ENCODE measurements at regions not wholly inside any gene's neighbourhood (a gene's known extent, or its start where the extent isn't known, plus 50 kb on each side); places are given as distances from the start of the nearest gene placed in this dataset.

- H3K27me3 Mint-ChIP-seq (ENCODE audit: low read depth), result no peaks in the 10 kb centered on the region
- H3K4me1 Mint-ChIP-seq (ENCODE audit: low read depth), result no peaks in the 10 kb centered on the region
- H3K36me3 Mint-ChIP-seq (ENCODE audit: insufficient read depth), result no peaks in the 10 kb centered on the region
- H3K4me3 Mint-ChIP-seq, result no peak overlapping the region
- peaks cover 10% of the 10 kb centered on the region for H3K9me3 Mint-ChIP-seq
- DNase-seq, result no peak
- no peak for ATAC-seq
Observed at GRCh38 chr16:76755496-76755895, 435.5 kb upstream of the MON1B start.

- DNase-seq, result no peak
- Mint-ChIP-seq H3K27me3 (ENCODE audit: low read depth) (no peaks in the 10 kb centered on the region), H3K9me3 (peaks cover 13% of the 10 kb centered on the region), H3K4me3 (no peak overlapping the region), H3K36me3 (ENCODE audit: insufficient read depth) (no peaks in the 10 kb centered on the region), H3K4me1 (ENCODE audit: low read depth) (no peaks in the 10 kb centered on the region)
- no peak for ATAC-seq
Observed at GRCh38 chr16:76756423-76756822, 434.6 kb upstream of the MON1B start.

- H3K4me3 Mint-ChIP-seq, result no peak overlapping the region
- H3K36me3 Mint-ChIP-seq (ENCODE audit: insufficient read depth), result no peaks in the 10 kb centered on the region
- H3K4me1 Mint-ChIP-seq (ENCODE audit: low read depth), result no peaks in the 10 kb centered on the region
- peaks cover 14% of the 10 kb centered on the region for H3K9me3 Mint-ChIP-seq
- DNase-seq (no peak), ATAC-seq (no peak)
- no peaks in the 10 kb centered on the region for H3K27me3 Mint-ChIP-seq (ENCODE audit: low read depth)
Observed at GRCh38 chr16:76756951-76757350, 434.0 kb upstream of the MON1B start.

- Mint-ChIP-seq H3K4me3 (no peak overlapping the region), H3K27me3 (ENCODE audit: low read depth) (no peaks in the 10 kb centered on the region), H3K9me3 (peaks cover 25% of the 10 kb centered on the region), H3K36me3 (ENCODE audit: insufficient read depth) (no peaks in the 10 kb centered on the region), H3K4me1 (ENCODE audit: low read depth) (no peaks in the 10 kb centered on the region)
- ATAC-seq (no peak), DNase-seq (no peak)
Observed at GRCh38 chr16:76766538-76766937, 424.5 kb upstream of the MON1B start.

GRCh38 chr16:76768316-76768715 is 422.7 kb upstream of the MON1B start:
- Mint-ChIP-seq H3K27me3 (ENCODE audit: low read depth) (no peaks in the 10 kb centered on the region), H3K4me1 (ENCODE audit: low read depth) (no peaks in the 10 kb centered on the region), H3K4me3 (no peak overlapping the region), H3K9me3 (peaks cover 14% of the 10 kb centered on the region), H3K36me3 (ENCODE audit: insufficient read depth) (no peaks in the 10 kb centered on the region)
- no peak for ATAC-seq
- DNase-seq, result no peak

GRCh38 chr16:76768948-76769347 is 422.0 kb upstream of the MON1B start:
- Mint-ChIP-seq H3K9me3 (peaks cover 14% of the 10 kb centered on the region), H3K4me3 (no peak overlapping the region), H3K36me3 (ENCODE audit: insufficient read depth) (no peaks in the 10 kb centered on the region), H3K27me3 (ENCODE audit: low read depth) (no peaks in the 10 kb centered on the region), H3K4me1 (ENCODE audit: low read depth) (no peaks in the 10 kb centered on the region)
- ATAC-seq (no peak), DNase-seq (no peak)

GRCh38 chr16:76771216-76771615 is 419.8 kb upstream of the MON1B start:
- no peak overlapping the region for H3K4me3 Mint-ChIP-seq
- H3K4me1 Mint-ChIP-seq (ENCODE audit: low read depth), result no peaks in the 10 kb centered on the region
- no peak for DNase-seq

GRCh38 chr16:76777721-76778465 is 413.1 kb upstream of the MON1B start:
- H3K9me3 Mint-ChIP-seq, result peaks cover 17% of the 10 kb centered on the region
- no peak for ATAC-seq

More at GRCh38 chr16:76771216-76771615, 419.8 kb upstream of the MON1B start:
- Mint-ChIP-seq H3K36me3 (ENCODE audit: insufficient read depth) (no peaks in the 10 kb centered on the region), H3K27me3 (ENCODE audit: low read depth) (no peaks in the 10 kb centered on the region), H3K9me3 (peaks cover 8% of the 10 kb centered on the region)
- no peak for ATAC-seq

GRCh38 chr16:76780556-76780955 is 410.4 kb upstream of the MON1B start:
- ATAC-seq (no peak), DNase-seq (no peak)
- Mint-ChIP-seq H3K27me3 (ENCODE audit: low read depth) (no peaks in the 10 kb centered on the region), H3K4me3 (no peak overlapping the region), H3K9me3 (peaks cover 17% of the 10 kb centered on the region), H3K36me3 (ENCODE audit: insufficient read depth) (no peaks in the 10 kb centered on the region), H3K4me1 (ENCODE audit: low read depth) (no peaks in the 10 kb centered on the region)

More at GRCh38 chr16:76777721-76778465, 413.1 kb upstream of the MON1B start:
- H3K36me3 Mint-ChIP-seq (ENCODE audit: insufficient read depth), result no peaks in the 10 kb centered on the region
- H3K4me1 Mint-ChIP-seq (ENCODE audit: low read depth), result no peaks in the 10 kb centered on the region
- no peaks in the 10 kb centered on the region for H3K27me3 Mint-ChIP-seq (ENCODE audit: low read depth)
- no peak for DNase-seq
- H3K4me3 Mint-ChIP-seq, result no peak overlapping the region

- Mint-ChIP-seq H3K9me3 (peaks cover 12% of the 10 kb centered on the region), H3K4me1 (ENCODE audit: low read depth) (no peaks in the 10 kb centered on the region), H3K27me3 (ENCODE audit: low read depth) (no peaks in the 10 kb centered on the region), H3K4me3 (no peak overlapping the region), H3K36me3 (ENCODE audit: insufficient read depth) (no peaks in the 10 kb centered on the region)
- ATAC-seq (no peak), DNase-seq (no peak)
Observed at GRCh38 chr16:76784530-76784929, 406.5 kb upstream of the MON1B start.

GRCh38 chr16:76787394-76787793 is 403.6 kb upstream of the MON1B start:
- H3K4me3 Mint-ChIP-seq, result no peak overlapping the region
- peaks cover 11% of the 10 kb centered on the region for H3K9me3 Mint-ChIP-seq
- no peaks in the 10 kb centered on the region for H3K36me3 Mint-ChIP-seq (ENCODE audit: insufficient read depth)
- DNase-seq (no peak), ATAC-seq (no peak)
- no peaks in the 10 kb centered on the region for H3K27me3 Mint-ChIP-seq (ENCODE audit: low read depth)
- H3K4me1 Mint-ChIP-seq (ENCODE audit: low read depth), result no peaks in the 10 kb centered on the region

GRCh38 chr16:76791151-76791550 is 399.8 kb upstream of the MON1B start:
- DNase-seq, result no peak
- Mint-ChIP-seq H3K9me3 (peaks cover 14% of the 10 kb centered on the region), H3K36me3 (ENCODE audit: insufficient read depth) (no peaks in the 10 kb centered on the region)

GRCh38 chr16:76796416-76796815 is 394.6 kb upstream of the MON1B start:
- Mint-ChIP-seq H3K9me3 (peaks cover 3% of the 10 kb centered on the region), H3K27me3 (ENCODE audit: low read depth) (no peaks in the 10 kb centered on the region), H3K4me1 (ENCODE audit: low read depth) (no peaks in the 10 kb centered on the region), H3K4me3 (no peak overlapping the region), H3K36me3 (ENCODE audit: insufficient read depth) (no peaks in the 10 kb centered on the region)
- DNase-seq, result no peak
- ATAC-seq, result no peak

More at GRCh38 chr16:76791151-76791550, 399.8 kb upstream of the MON1B start:
- no peak for ATAC-seq
- Mint-ChIP-seq H3K4me1 (ENCODE audit: low read depth) (no peaks in the 10 kb centered on the region), H3K27me3 (ENCODE audit: low read depth) (no peaks in the 10 kb centered on the region), H3K4me3 (no peak overlapping the region)

- Mint-ChIP-seq H3K4me1 (ENCODE audit: low read depth) (no peaks in the 10 kb centered on the region), H3K9me3 (peaks cover 6% of the 10 kb centered on the region), H3K27me3 (ENCODE audit: low read depth) (no peaks in the 10 kb centered on the region), H3K36me3 (ENCODE audit: insufficient read depth) (no peaks in the 10 kb centered on the region), H3K4me3 (no peak overlapping the region)
- DNase-seq, result no peak
- ATAC-seq, result no peak
Observed at GRCh38 chr16:76796978-76797377, 394.0 kb upstream of the MON1B start.

- Mint-ChIP-seq H3K9me3 (peaks cover 7% of the 10 kb centered on the region), H3K27me3 (ENCODE audit: low read depth) (no peaks in the 10 kb centered on the region)
Observed at GRCh38 chr16:76797457-76797856, 393.5 kb upstream of the MON1B start.

More at GRCh38 chr16:76797457-76797856, 393.5 kb upstream of the MON1B start:
- DNase-seq (no peak), ATAC-seq (no peak)
- Mint-ChIP-seq H3K36me3 (ENCODE audit: insufficient read depth) (no peaks in the 10 kb centered on the region), H3K4me1 (ENCODE audit: low read depth) (no peaks in the 10 kb centered on the region), H3K4me3 (no peak overlapping the region)

All from activated T-cell treated with anti-CD3 and anti-CD28 coated beads, Interleukin-2, amount 50 U/mL, for 4 hours (primary cell).